A549 (cell line): ENCODE measurements at regions not wholly inside any gene's neighbourhood (a gene's known extent, or its start where the extent isn't known, plus 50 kb on each side); places are given as distances from the start of the nearest gene placed in this dataset.
A peak's percentile ranks its signal among the peaks of the same experiment; 100 is the strongest.

Experiments used
- ATAC-seq, 2 experiments: fragments of 200-7000 bp in 1 of 2; fragments of >200 bp in 1 of 2; cut with Nextera tagmentation in 1 of 2; cut with Tn5 transposase in 1 of 2; 3 replicates each; pipeline versions ENCODE4 v1.8.0 to v1.9.1; 2018 to 2020; ENCODE audit warnings: mild to moderate bottlenecking in 1 of 2, moderate library complexity in 1 of 2
- CTCF ChIA-PET: fragments of 300-600 bp; sonication (Branson Sonifier 250); formaldehyde crosslinking; extraction: SDS; loops from one replicate; lab custom pipeline; 2021; ENCODE audit warnings: antibody characterized with exemption, inconsistent platforms; lab: Yijun Ruan, JAX
- POLR2A ChIA-PET: fragments of 350-600 bp; formaldehyde crosslinking; extraction: SDS; loops from one replicate; lab custom pipeline; 2021; ENCODE audit warnings: antibody characterized with exemption, inconsistent platforms; lab: Yijun Ruan, JAX
- DNase-seq, 2 experiments: peaks; one replicate each; pipeline versions ENCODE4 v3.0.0 to v3.0.0-alpha.2; 2011 to 2016; ENCODE audit warnings: low read depth in 1 of 2, low spot score in 1 of 2
- FAIRE-seq: peaks from 2 replicates; lab custom pipeline; 2011; peaks lifted over from hg19 to GRCh38; lab: Jason Lieb, UNC
- H3K27ac ChIP-seq, 2 experiments: fragments of >200 bp; sonication (Bioruptor Twin); formaldehyde crosslinking; 3 replicates each; pipeline ENCODE4 v1.5.1; 2016 to 2017
- H3K4me1 ChIP-seq: fragments of >200 bp; sonication (Bioruptor Twin); formaldehyde crosslinking; 3 replicates; pipeline ENCODE4 v1.6.1; 2016
- H3K4me2 ChIP-seq: fragments of >200 bp; sonication (Bioruptor Twin); formaldehyde crosslinking; 3 replicates; pipeline ENCODE4 v1.6.1; 2016
- H3K4me3 ChIP-seq: fragments of >200 bp; sonication (Bioruptor Twin); formaldehyde crosslinking; 3 replicates; pipeline ENCODE4 v1.5.1; 2016
- H3K9me3 ChIP-seq: fragments of >200 bp; sonication (Bioruptor Twin); formaldehyde crosslinking; 3 replicates; pipeline ENCODE4 v1.6.1; 2016
- BHLHE40 ChIP-seq: IDR thresholded peaks from 2 replicates; pipeline ENCODE4 v1.6.1; 2012; ENCODE audit warnings: low read depth, low read length, inconsistent platforms
- CEBPB ChIP-seq, 2 experiments: fragments of >200 bp in 1 of 2; sonication (Bioruptor Twin) in 1 of 2; formaldehyde crosslinking in 1 of 2; IDR thresholded peaks; 2 replicates each; pipeline ENCODE4 v1.6.1; 2012 to 2016
- CHD2 ChIP-seq: fragments of 150-350 bp; IDR thresholded peaks from 2 replicates; pipeline ENCODE4 v1.6.1; 2014; ENCODE audit warnings: low read length; ENCODE audit not compliant: partially characterized antibody
- CHD4 ChIP-seq: fragments of 200-600 bp; sonication (generic); IDR thresholded peaks from 2 replicates; pipeline ENCODE4 v1.6.1; 2016; ENCODE audit warnings: antibody characterized with exemption, mild to moderate bottlenecking, borderline replicate concordance
- EHF ChIP-seq: fragments of 250-450 bp; sonication (Bioruptor Pico); IDR thresholded peaks from 2 replicates; pipeline ENCODE4 v1.5.0; 2020; ENCODE audit warnings: mild to moderate bottlenecking
- FOSB ChIP-seq: fragments of 250-450 bp; sonication (Bioruptor Pico); IDR thresholded peaks from 2 replicates; pipeline ENCODE4 v1.5.0; 2020; ENCODE audit warnings: mild to moderate bottlenecking, moderate library complexity
- FOSL2 ChIP-seq, 2 experiments: fragments of 450-650 bp in 1 of 2; fragments of >200 bp in 1 of 2; sonication (Bioruptor Twin) in 1 of 2; formaldehyde crosslinking; IDR thresholded peaks; 2 replicates each; pipeline versions ENCODE4 v1.5.0 to v1.6.1; 2016 to 2020; ENCODE audit warnings: mild to moderate bottlenecking in 1 of 2, moderate library complexity in 1 of 2
- GATA3 ChIP-seq: IDR thresholded peaks from 2 replicates; pipeline ENCODE4 v1.6.1; 2012; ENCODE audit warnings: borderline replicate concordance
- HDAC2 ChIP-seq: fragments of 200-600 bp; sonication (generic); IDR thresholded peaks from 2 replicates; pipeline ENCODE4 v1.6.1; 2016
- HOXA7 ChIP-seq: fragments of 250-450 bp; sonication (Bioruptor Pico); IDR thresholded peaks from 2 replicates; pipeline ENCODE4 v1.5.0; 2020; ENCODE audit warnings: mild to moderate bottlenecking, moderate library complexity
- JUNB ChIP-seq: fragments of >200 bp; sonication (Bioruptor Twin); formaldehyde crosslinking; IDR thresholded peaks from 2 replicates; pipeline ENCODE4 v1.6.1; 2016
- KDM5A ChIP-seq: fragments of 200-600 bp; sonication (generic); IDR thresholded peaks from 2 replicates; pipeline ENCODE4 v1.6.1; 2016; ENCODE audit warnings: antibody characterized with exemption, mild to moderate bottlenecking
- NFE2L2 ChIP-seq: fragments of 150-350 bp; conservative IDR thresholded peaks from 2 replicates; pipeline ENCODE4 v1.6.1; 2014; ENCODE audit warnings: low read length
- NPAS2 ChIP-seq: fragments of 250-450 bp; sonication (Bioruptor Pico); IDR thresholded peaks from 2 replicates; pipeline ENCODE4 v1.8.0; 2022; ENCODE audit warnings: mild to moderate bottlenecking, moderate library complexity, borderline replicate concordance
- POLR2A ChIP-seq: IDR thresholded peaks from 2 replicates; pipeline ENCODE4 v1.6.1; 2012; ENCODE audit warnings: mild to moderate bottlenecking, low read length
- RFX5 ChIP-seq: fragments of 450-650 bp; IDR thresholded peaks from 2 replicates; pipeline ENCODE4 v1.7.1; 2014; ENCODE audit warnings: antibody characterized with exemption, mild to moderate bottlenecking, moderate library complexity
- SMC3 ChIP-seq: fragments of >200 bp; sonication (Bioruptor Twin); formaldehyde crosslinking; IDR thresholded peaks from 3 replicates; pipeline ENCODE4 v1.6.1; 2018; ENCODE audit warnings: inconsistent platforms
- SREBF2 ChIP-seq: fragments of 450-650 bp; IDR thresholded peaks from 2 replicates; pipeline ENCODE4 v1.6.1; 2014; ENCODE audit warnings: mild to moderate bottlenecking, moderate library complexity
- ZFP36 ChIP-seq: fragments of 450-650 bp; IDR thresholded peaks from 2 replicates; pipeline ENCODE4 v1.6.1; 2014; ENCODE audit warnings: borderline replicate concordance; ENCODE audit not compliant: partially characterized antibody
- ZNF302 ChIP-seq: fragments of 250-450 bp; sonication (Bioruptor Pico); IDR thresholded peaks from 2 replicates; pipeline ENCODE4 v1.9.0; 2021; ENCODE audit warnings: inconsistent platforms, mild to moderate bottlenecking, moderate library complexity
- WGBS: methylation state at CpG from one replicate; pipeline ENCODE4 v1.1.6; 2017; ENCODE audit errors: missing lambda C conversion rate; 5-methylcytosine and 5-hydroxymethylcytosine counted together
- TF ChIP-seq, protein P1 (sequence below): fragments of 250-450 bp; sonication (Bioruptor Pico); IDR thresholded peaks from 2 replicates; pipeline ENCODE4 v1.5.0; 2020; ENCODE audit warnings: low read depth, mild to moderate bottlenecking, moderate library complexity
- TF ChIP-seq, protein P2 (sequence below): fragments of 450-650 bp; IDR thresholded peaks from 2 replicates; pipeline ENCODE4 v1.6.1; 2014; ENCODE audit warnings: antibody characterized with exemption
- TF ChIP-seq, protein P3 (sequence below): IDR thresholded peaks from 2 replicates; pipeline ENCODE4 v1.6.1; 2012
- TF ChIP-seq, protein P4 (sequence below): IDR thresholded peaks from 2 replicates; pipeline ENCODE4 v1.6.1; 2012; ENCODE audit warnings: low read depth, borderline replicate concordance

DNA sequence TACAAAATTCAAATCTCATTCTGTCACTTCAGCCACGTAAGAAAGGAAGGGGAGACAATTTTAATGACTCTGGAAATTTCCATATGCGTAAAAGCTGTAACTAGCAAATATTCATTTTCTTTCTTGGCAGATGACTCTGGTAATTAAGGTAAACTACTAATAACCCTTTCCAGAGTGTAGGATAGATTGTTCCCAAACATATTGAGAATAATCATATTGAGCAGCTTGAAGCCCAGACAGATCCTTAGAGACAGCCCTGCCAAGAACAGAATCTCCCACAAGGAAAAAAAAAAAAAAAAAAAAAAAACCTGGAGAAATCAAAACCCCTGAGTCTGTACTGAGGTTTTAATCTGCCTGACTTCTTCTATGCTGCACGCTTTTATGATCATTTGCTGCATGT lies 163.6 kb upstream of the TMPO start:
- Histone ChIP-seq H3K4me3 (no peak overlapping the region), H3K4me2 (peak overlapping the region; percentile 75), H3K27ac (peak overlapping the region; percentile 70 to 83), H3K4me1 (peaks cover 42% of the 10 kb centered on the region), H3K9me3 (no peaks in the 10 kb centered on the region)
- FAIRE-seq: no peak
- POLR2A ChIA-PET: no interaction called here
- DNase-seq: no peak
- TF ChIP-seq, protein P1, sequence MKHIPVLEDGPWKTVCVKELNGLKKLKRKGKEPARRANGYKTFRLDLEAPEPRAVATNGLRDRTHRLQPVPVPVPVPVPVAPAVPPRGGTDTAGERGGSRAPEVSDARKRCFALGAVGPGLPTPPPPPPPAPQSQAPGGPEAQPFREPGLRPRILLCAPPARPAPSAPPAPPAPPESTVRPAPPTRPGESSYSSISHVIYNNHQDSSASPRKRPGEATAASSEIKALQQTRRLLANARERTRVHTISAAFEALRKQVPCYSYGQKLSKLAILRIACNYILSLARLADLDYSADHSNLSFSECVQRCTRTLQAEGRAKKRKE: no peak
- TF ChIP-seq BHLHE40: no peak
- TF ChIP-seq NFE2L2: no peak
- no peak for TF ChIP-seq FOSL2 (IDR thresholded peaks at IDR 0.05)
- no peak for TF ChIP-seq FOSL2 (CRISPR knock-in tag; IDR thresholded peaks at IDR 0.05)
- no peak for TF ChIP-seq NPAS2 (CRISPR knock-in tag)
- TF ChIP-seq HDAC2: no peak
- ATAC-seq: no peak
- CTCF ChIA-PET: interaction anchor here (0.6 to 1.6 kb wide), 5 partner anchors 10 to 45 kb away, joined by 3 to 7 read pairs (median 4); no protein-coding TSS in a partner anchor
- 92% methylated on average over 3 of the region's 3 CpGs for WGBS

DNA sequence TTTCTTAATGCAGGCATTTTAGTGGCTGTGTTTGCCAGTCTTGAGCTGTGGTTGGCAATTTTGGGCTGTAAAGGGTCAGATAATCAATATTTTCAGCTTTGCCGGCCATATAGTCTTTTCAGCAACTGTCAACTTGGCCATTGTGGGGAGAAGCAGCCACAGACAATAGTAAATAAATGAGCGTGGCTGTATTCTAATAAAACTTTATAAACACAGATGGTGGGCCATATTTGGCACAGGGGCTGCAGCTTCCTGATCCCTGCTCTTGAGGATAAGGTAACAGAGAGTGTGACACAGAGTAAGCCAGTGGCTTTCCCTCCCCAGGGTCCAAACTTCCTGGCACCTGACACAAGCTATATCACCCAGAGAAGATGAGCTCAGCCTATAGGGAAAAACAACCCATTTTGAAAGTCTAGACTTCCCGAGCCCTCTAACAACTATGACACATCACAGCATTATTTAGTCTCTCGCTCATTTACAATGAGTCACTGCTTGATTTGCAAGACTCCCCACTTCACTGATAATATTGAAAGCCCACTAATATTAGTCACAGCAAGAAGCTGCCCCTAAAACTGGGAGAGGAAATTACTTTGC lies 163.1 kb upstream of the TMPO start:
- POLR2A ChIA-PET: no interaction called here
- peak overlapping the region; percentile 70 to 83 for H3K27ac ChIP-seq
- peak; percentile 61; the same call in 1 of the 2 replicates for TF ChIP-seq GATA3
- no peak for TF ChIP-seq KDM5A
- no peak for TF ChIP-seq EHF (CRISPR knock-in tag)
- TF ChIP-seq, protein P2, sequence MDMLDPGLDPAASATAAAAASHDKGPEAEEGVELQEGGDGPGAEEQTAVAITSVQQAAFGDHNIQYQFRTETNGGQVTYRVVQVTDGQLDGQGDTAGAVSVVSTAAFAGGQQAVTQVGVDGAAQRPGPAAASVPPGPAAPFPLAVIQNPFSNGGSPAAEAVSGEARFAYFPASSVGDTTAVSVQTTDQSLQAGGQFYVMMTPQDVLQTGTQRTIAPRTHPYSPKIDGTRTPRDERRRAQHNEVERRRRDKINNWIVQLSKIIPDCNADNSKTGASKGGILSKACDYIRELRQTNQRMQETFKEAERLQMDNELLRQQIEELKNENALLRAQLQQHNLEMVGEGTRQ: peak; percentile 20
- peak in 1 of 2 experiments; percentile 57; a peak in 1 of 4 replicates for TF ChIP-seq CEBPB (IDR thresholded peaks at IDR 0.05)
- TF ChIP-seq POLR2A: no peak
- TF ChIP-seq ZNF302 (CRISPR knock-in tag): no peak
- TF ChIP-seq SMC3: no peak
- TF ChIP-seq, protein P3, sequence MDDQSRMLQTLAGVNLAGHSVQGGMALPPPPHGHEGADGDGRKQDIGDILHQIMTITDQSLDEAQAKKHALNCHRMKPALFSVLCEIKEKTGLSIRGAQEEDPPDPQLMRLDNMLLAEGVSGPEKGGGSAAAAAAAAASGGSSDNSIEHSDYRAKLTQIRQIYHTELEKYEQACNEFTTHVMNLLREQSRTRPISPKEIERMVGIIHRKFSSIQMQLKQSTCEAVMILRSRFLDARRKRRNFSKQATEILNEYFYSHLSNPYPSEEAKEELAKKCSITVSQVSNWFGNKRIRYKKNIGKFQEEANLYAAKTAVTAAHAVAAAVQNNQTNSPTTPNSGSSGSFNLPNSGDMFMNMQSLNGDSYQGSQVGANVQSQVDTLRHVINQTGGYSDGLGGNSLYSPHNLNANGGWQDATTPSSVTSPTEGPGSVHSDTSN: no peak
- TF ChIP-seq RFX5: no peak
- no peak for TF ChIP-seq FOSB
- TF ChIP-seq HOXA7 (CRISPR knock-in tag): no peak
- no peak for TF ChIP-seq CHD2
- TF ChIP-seq JUNB: peak; percentile 87
- no peak for TF ChIP-seq CHD4
- TF ChIP-seq FOSL2 (IDR thresholded peaks at IDR 0.05): peak; percentile 87
- peak; percentile 96 for TF ChIP-seq FOSL2 (CRISPR knock-in tag; IDR thresholded peaks at IDR 0.05)
- TF ChIP-seq, protein P4, sequence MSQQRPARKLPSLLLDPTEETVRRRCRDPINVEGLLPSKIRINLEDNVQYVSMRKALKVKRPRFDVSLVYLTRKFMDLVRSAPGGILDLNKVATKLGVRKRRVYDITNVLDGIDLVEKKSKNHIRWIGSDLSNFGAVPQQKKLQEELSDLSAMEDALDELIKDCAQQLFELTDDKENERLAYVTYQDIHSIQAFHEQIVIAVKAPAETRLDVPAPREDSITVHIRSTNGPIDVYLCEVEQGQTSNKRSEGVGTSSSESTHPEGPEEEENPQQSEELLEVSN: peak; percentile 63; the same call in 1 of the 2 replicates
- no peak for TF ChIP-seq ZFP36
- TF ChIP-seq SREBF2: no peak
- ATAC-seq: peak; percentile 94 to 95
- H3K4me1 ChIP-seq: peaks cover 42% of the 10 kb centered on the region
- peak overlapping the region; percentile 75 for H3K4me2 ChIP-seq
- CTCF ChIA-PET: interaction anchor here (0.6 to 1.2 kb wide), 2 partner anchors 23 to 38 kb away, joined by 3 to 4 read pairs; no protein-coding TSS in a partner anchor
- peak; percentile 68 for FAIRE-seq
- 25% methylated on average over 4 of the region's 4 CpGs for WGBS
- H3K4me3 ChIP-seq: 0 out of 3 replicates have a peak overlapping the region, but pooled peaks have one; percentile 16
- no peaks in the 10 kb centered on the region for H3K9me3 ChIP-seq
- DNase-seq: peak; percentile 75 to 85
